ENCODE measurements at regions not wholly inside any gene's neighbourhood (a gene's known extent, or its start where the extent isn't known, plus 50 kb on each side); places are given as distances from the start of the nearest gene placed in this dataset.

- no peak for DNase-seq (ENCODE audit: low spot score)
These were observed 168.2 kb downstream of the MFSD1 start for GRCh38 chr3:158970006-158970405.

GRCh38 chr3:158974904-158975303 lies 173.1 kb downstream of the MFSD1 start:
- no peak for DNase-seq (ENCODE audit: low spot score)

- DNase-seq (ENCODE audit: low spot score) = no peak
These were observed 175.1 kb downstream of the MFSD1 start for GRCh38 chr3:158976966-158977365.

DNA sequence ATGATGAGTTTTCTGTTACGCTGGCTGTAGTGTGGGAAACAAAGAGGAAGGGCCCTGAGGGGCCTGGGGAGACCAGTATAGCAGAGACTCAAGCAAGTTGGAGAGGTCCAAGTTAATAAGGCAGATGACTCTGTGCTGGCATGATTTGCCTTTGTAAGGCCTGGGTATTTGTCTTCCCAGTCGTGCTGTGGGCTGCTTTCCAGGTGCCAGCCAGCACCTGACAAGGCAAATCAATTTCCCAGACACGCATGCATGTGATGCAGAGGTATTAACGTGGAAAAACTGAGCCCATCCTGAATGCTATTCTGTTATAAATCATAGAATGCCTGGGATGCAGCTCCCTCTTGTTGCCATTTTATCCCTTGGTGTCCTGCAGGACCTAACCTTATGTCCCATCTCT lies 175.6 kb downstream of the MFSD1 start:
- DNase-seq (ENCODE audit: low spot score) = no peak

DNA sequence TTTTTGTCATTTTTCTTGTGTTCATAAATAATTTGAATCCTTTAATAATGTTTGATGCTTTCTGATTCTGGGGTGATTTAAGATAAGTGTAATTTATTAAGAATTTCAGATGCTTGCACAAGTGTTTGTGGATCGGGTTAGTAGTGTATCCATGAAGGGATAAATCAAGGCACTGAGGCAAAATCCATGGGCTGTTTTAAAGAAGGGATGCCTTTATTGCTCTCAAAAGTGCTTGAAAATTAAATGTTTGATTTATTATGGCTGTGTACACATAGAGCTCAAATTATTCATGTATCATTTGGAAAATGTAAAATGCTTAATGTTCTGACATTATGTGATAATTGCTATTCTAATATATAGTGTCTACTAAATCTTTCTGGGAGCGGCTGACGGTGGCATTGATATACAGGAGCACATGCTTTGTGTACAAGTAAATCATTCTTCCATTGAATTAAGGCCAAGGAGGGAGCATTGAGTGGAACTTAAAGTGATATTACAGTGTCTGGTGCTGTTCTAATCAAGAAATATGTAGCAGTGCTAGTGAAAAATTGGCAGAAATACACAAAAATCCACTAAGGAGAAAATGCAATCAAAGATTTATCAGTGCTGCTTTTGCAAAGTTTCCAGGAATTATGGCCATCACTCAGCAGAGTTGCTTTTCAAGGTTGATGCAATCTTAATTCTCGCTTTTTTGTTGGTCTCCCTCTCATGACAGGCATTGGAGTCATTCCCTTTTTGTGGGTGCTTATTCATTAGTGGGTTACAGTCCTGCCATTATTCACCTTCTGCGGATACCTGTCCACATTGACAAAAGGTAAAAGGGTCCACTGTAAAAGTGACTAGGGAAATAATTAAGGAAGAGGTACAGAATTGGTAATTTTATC lies 181.6 kb downstream of the MFSD1 start:
- no peak for DNase-seq (ENCODE audit: low spot score)

DNA sequence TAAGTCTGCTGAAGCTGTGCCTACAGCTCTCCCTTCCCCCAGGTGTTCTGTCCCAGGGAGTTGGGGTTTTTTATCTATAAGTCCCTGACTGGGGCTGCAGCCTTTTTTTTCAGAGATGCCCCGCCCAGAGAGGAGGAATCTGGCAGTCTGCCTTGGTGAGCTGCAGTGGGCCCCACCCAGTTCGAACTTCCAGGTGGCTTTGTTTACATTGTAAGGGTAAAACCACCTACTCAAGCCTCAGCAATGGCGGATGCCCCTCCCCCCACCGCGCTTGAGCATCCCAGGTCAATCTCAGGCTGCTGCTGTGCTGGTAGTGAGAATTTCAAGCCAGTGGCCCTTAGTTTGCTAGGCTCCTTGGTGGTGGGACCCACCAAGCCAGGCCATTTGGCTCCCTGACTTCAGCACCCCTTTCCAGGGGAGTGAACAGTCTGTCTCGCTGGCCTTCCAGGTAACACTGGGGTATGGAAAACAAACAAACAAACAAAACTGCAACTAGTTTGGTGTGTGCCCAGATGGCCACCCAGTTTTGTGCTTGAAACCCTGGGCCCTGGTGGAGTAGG lies 189.4 kb downstream of the MFSD1 start:
- no peak for DNase-seq (ENCODE audit: low spot score)

GRCh38 chr3:158992463-158992862 lies 190.6 kb downstream of the MFSD1 start:
- no peak for DNase-seq (ENCODE audit: low spot score)

DNA sequence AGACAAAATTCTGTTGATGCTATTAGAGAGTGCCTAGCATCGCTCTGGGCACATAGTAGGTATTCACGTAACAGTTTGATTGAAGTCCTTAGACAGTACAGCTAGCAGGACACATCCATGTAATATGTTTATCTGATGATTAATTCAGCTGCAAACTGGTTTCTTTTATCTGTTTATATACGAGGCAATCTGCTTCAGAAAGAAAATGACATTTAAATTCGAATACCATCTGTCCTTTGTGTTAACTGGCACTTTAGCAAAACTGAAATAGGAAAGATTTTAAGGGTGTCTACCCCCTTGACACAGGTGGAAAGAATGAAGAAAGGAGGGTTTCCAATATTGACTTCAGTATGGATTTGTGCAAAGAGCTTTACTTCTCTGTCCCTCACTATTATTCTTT lies 192.5 kb downstream of the MFSD1 start:
- DNase-seq (ENCODE audit: low spot score) = no peak

- DNase-seq (ENCODE audit: low spot score) = no peak
These were observed 199.9 kb downstream of the MFSD1 start for GRCh38 chr3:159001711-159002110.

- DNase-seq (ENCODE audit: low spot score) = no peak
These were observed 203.3 kb downstream of the MFSD1 start for GRCh38 chr3:159005137-159005536.

DNA sequence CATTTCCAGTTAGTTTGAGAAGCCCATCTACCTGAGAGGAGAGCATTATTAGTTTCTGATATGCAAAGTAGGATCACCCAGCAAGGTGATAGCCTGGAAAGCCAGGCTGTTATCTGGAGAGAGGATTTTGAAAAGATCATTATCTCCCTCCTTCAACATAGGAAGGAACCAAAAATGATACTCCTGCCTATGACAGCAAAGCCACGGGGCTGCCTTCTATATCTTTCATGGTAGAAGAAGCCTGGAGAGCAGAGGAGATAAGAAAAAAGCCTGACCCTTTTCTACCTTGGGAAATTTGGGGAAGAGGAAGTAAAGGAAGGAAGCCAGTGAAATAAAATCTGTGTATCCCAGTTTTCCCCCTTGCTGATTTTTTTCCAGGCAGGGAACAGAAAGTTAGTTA lies 205.5 kb downstream of the MFSD1 start:
- DNase-seq (ENCODE audit: low spot score) = no peak

- no peak for DNase-seq (ENCODE audit: low spot score)
These were observed 206.5 kb downstream of the MFSD1 start for GRCh38 chr3:159008401-159008800.

DNA sequence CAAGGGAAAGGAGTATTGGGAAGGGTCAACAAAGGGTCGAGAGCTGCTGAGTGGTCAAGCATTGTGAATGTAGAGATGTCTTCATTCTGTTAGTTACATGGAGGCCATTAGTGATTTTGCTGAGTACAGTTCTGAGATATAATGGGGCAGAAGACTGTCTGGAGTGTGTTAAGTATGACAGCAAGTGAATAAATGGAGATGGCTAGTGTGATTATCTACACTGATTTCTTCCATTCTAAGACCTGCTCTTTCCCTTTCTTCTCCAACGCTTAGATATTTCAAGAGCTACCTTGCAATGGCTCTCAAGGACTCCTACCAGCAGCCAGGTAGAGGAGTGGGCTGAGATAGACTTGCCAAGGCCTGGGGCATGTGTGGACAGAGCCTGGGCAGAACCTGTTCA lies 216.5 kb downstream of the MFSD1 start:
- no peak for DNase-seq (ENCODE audit: low spot score)

DNA sequence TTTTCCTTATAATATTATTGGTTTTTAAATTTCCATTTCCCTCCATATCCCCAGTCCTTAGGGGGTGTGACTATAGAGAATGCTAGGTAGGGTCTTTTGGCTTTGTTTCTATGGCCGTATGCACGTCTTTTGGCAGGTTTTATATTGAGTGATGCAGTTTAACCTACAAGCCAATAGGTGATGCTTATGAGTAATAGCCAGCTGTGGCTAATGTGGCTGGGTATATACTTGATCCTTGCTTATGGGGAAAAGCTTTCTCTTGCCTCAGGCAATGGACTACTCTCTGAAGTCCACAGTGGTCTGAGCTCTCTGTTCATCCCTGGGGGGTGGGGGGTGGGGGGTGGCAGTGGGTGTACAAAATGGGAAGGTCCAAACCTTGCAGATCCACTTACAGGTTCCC lies 223.9 kb downstream of the MFSD1 start:
- no peak for DNase-seq (ENCODE audit: low spot score)

GRCh38 chr3:159026510-159026909 lies 224.7 kb downstream of the MFSD1 start:
- no peak for DNase-seq (ENCODE audit: low spot score)

- no peak for DNase-seq (ENCODE audit: low spot score)
These were observed 226.9 kb downstream of the MFSD1 start for GRCh38 chr3:159028706-159029105.

GRCh38 chr3:159029306-159030026 lies 227.6 kb downstream of the MFSD1 start:
- no peak for DNase-seq (ENCODE audit: low spot score)

- no peak for DNase-seq (ENCODE audit: low spot score)
These were observed 228.3 kb downstream of the MFSD1 start for GRCh38 chr3:159030138-159030670.

DNA sequence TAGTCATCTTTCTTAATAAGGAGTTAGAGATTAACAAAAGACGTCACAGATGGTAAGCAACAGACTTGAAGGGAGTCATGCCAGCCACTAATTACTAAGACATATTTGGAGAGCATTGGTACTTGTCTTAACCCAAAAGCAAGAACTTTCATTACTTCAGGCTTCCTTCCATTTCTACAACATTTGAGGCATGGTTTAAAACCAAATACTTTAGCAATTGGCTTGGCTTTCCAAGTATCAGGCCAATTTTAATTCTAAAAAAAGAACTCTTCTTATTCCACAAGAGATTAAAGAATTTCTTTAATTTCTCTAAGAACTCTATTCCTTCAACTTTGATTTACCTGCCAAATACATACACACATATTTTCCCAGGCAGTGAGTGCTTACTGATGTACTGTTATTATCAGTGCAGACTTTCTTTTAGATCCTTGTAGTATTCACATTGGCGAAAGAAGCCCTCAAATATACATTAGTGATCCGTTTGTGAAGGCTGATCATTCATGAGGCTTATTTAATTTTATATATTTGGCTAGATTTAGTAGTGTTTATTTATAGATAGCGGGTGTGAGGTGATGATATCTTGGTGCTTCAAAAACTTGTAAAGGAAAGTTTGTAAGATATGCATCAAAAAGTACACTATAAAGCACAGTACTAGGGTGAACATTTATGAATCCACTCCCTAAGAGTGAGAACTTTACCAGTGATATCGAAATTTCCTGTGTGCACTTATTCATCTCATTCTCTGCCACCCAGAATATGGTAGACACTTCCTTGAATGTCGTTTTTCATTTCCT lies 229.2 kb downstream of the MFSD1 start:
- DNase-seq (ENCODE audit: low spot score) = no peak

GRCh38 chr3:159032311-159032710 lies 230.5 kb downstream of the MFSD1 start:
- no peak for DNase-seq (ENCODE audit: low spot score)

GRCh38 chr3:159038405-159038804 lies 236.6 kb downstream of the MFSD1 start:
- DNase-seq (ENCODE audit: low spot score) = no peak

GRCh38 chr3:159039286-159039685 lies 237.4 kb downstream of the MFSD1 start:
- DNase-seq (ENCODE audit: low spot score) = no peak

Data from CD4-positive, alpha-beta T cell treated with Interleukin-15 for 4 hours (primary cell).